ENCODE measurements at regions not wholly inside any gene's neighbourhood (a gene's known extent, or its start where the extent isn't known, plus 50 kb on each side); places are given as distances from the start of the nearest gene placed in this dataset.

- no peaks in the 10 kb centered on the region for H3K4me1 ChIP-seq (ENCODE audit: control insufficient read depth in 2 of 3, insufficient read depth in 2 of 3, low read depth in 1 of 3, low read length in 3 of 3)
- no peak overlapping the region for H3K27ac ChIP-seq (ENCODE audit: low read depth in 2 of 2, low read length in 2 of 2)
- no peaks in the 10 kb centered on the region for H3K9me3 ChIP-seq (ENCODE audit: control insufficient read depth in 2 of 3, insufficient read depth in 1 of 3, low read length in 3 of 3)
- H3K9ac ChIP-seq (ENCODE audit: low read length in 3 of 3) = no peak overlapping the region
- H3K36me3 ChIP-seq (ENCODE audit: control insufficient read depth in 2 of 3, insufficient read depth in 3 of 3, low read length in 3 of 3) = no peaks in the 10 kb centered on the region
- TF ChIP-seq, protein P1, sequence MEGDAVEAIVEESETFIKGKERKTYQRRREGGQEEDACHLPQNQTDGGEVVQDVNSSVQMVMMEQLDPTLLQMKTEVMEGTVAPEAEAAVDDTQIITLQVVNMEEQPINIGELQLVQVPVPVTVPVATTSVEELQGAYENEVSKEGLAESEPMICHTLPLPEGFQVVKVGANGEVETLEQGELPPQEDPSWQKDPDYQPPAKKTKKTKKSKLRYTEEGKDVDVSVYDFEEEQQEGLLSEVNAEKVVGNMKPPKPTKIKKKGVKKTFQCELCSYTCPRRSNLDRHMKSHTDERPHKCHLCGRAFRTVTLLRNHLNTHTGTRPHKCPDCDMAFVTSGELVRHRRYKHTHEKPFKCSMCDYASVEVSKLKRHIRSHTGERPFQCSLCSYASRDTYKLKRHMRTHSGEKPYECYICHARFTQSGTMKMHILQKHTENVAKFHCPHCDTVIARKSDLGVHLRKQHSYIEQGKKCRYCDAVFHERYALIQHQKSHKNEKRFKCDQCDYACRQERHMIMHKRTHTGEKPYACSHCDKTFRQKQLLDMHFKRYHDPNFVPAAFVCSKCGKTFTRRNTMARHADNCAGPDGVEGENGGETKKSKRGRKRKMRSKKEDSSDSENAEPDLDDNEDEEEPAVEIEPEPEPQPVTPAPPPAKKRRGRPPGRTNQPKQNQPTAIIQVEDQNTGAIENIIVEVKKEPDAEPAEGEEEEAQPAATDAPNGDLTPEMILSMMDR (IDR thresholded peaks at IDR 0.05; ENCODE audit: borderline replicate concordance, extremely low read depth, insufficient read depth) = no peak
- no peak for FAIRE-seq
- no peak for DNase-seq
- H3K4me3 ChIP-seq (ENCODE audit: low read length in 3 of 3) = no peak overlapping the region
- intact Hi-C loops (cut with DNase I) = no loop called here
- peaks cover 6% of the 10 kb centered on the region for H3K27me3 ChIP-seq (ENCODE audit: control insufficient read depth, insufficient read depth, low read length)
Measured at GRCh38 chr14:97029800-97030199, 232.6 kb downstream of the VRK1 start.

GRCh38 chr14:97031530-97031929 is 234.3 kb downstream of the VRK1 start:
- DNase-seq = no peak
- H3K4me1 ChIP-seq (ENCODE audit: control insufficient read depth in 2 of 3, insufficient read depth in 2 of 3, low read depth in 1 of 3, low read length in 3 of 3) = no peaks in the 10 kb centered on the region
- no peaks in the 10 kb centered on the region for H3K9me3 ChIP-seq (ENCODE audit: control insufficient read depth in 2 of 3, insufficient read depth in 1 of 3, low read length in 3 of 3)
- no peaks in the 10 kb centered on the region for H3K36me3 ChIP-seq (ENCODE audit: control insufficient read depth in 2 of 3, insufficient read depth in 3 of 3, low read length in 3 of 3)
- peaks cover 8% of the 10 kb centered on the region for H3K27me3 ChIP-seq (ENCODE audit: control insufficient read depth, insufficient read depth, low read length)
- H3K27ac ChIP-seq (ENCODE audit: low read depth in 2 of 2, low read length in 2 of 2) = no peak overlapping the region
- no peak overlapping the region for H3K9ac ChIP-seq (ENCODE audit: low read length in 3 of 3)
- TF ChIP-seq, protein P1 (IDR thresholded peaks at IDR 0.05; ENCODE audit: borderline replicate concordance, extremely low read depth, insufficient read depth) = no peak
- FAIRE-seq = no peak
- intact Hi-C loops (cut with DNase I) = no loop called here
- H3K4me3 ChIP-seq (ENCODE audit: low read length in 3 of 3) = no peak overlapping the region

GRCh38 chr14:97033556-97034081 is 236.4 kb downstream of the VRK1 start:
- H3K4me3 ChIP-seq (ENCODE audit: low read length in 3 of 3) = no peak overlapping the region
- H3K9me3 ChIP-seq (ENCODE audit: control insufficient read depth in 2 of 3, insufficient read depth in 1 of 3, low read length in 3 of 3) = no peaks in the 10 kb centered on the region
- no peaks in the 10 kb centered on the region for H3K36me3 ChIP-seq (ENCODE audit: control insufficient read depth in 2 of 3, insufficient read depth in 3 of 3, low read length in 3 of 3)
- FAIRE-seq (no peak), DNase-seq (no peak)
- intact Hi-C loops (cut with DNase I) = no loop called here
- H3K4me1 ChIP-seq (ENCODE audit: control insufficient read depth in 2 of 3, insufficient read depth in 2 of 3, low read depth in 1 of 3, low read length in 3 of 3) = no peaks in the 10 kb centered on the region
- peaks cover 8% of the 10 kb centered on the region for H3K27me3 ChIP-seq (ENCODE audit: control insufficient read depth, insufficient read depth, low read length)
- TF ChIP-seq, protein P1 (IDR thresholded peaks at IDR 0.05; ENCODE audit: borderline replicate concordance, extremely low read depth, insufficient read depth) = no peak
- no peak overlapping the region for H3K27ac ChIP-seq (ENCODE audit: low read depth in 2 of 2, low read length in 2 of 2)
- H3K9ac ChIP-seq (ENCODE audit: low read length in 3 of 3) = no peak overlapping the region

Measured in kidney (tissue), 13 donors.